ENCODE measurements at regions not wholly inside any gene's neighbourhood (a gene's known extent, or its start where the extent isn't known, plus 50 kb on each side); places are given as distances from the start of the nearest gene placed in this dataset.

GRCh38 chr10:10437886-10438285, 579.8 kb upstream of the CELF2 start:
- Histone ChIP-seq H3K27me3 (no peaks in the 10 kb centered on the region), H2AFZ (replicated peaks) (no peak overlapping the region), H4K20me1 (ENCODE audit: low read depth) (no peaks in the 10 kb centered on the region), H3K36me3 (no peaks in the 10 kb centered on the region), H3K9me3 (ENCODE audit: low read depth) (peaks cover 7% of the 10 kb centered on the region), H3K79me2 (ENCODE audit: low read depth) (no peaks in the 10 kb centered on the region), H3K9ac (no peak overlapping the region), H3K27ac (no peak overlapping the region), H3K4me3 (no peak overlapping the region), H3F3A (ENCODE audit: low read depth) (no peaks in the 10 kb centered on the region), H3K4me2 (no peak overlapping the region), H3K4me1 (peaks cover 7% of the 10 kb centered on the region)
- Mint-ChIP-seq H3K4me3 (no peak overlapping the region), H3K27me3 (ENCODE audit: insufficient read depth, low read depth) (peaks cover 6% of the 10 kb centered on the region), H3K9me3 (no peaks in the 10 kb centered on the region), H3K4me1 (no peaks in the 10 kb centered on the region), H3K36me3 (no peaks in the 10 kb centered on the region), H3K27ac (no peak overlapping the region)
- no peak for DNase-seq (ENCODE audit: low spot score)
- no peak for TF ChIP-seq CTCF (IDR thresholded peaks at IDR 0.05)
- no peak for TF ChIP-seq EZH2 (IDR thresholded peaks at IDR 0.05)
- TF ChIP-seq EZH2phosphoT487 (IDR thresholded peaks at IDR 0.05): no peak

DNA sequence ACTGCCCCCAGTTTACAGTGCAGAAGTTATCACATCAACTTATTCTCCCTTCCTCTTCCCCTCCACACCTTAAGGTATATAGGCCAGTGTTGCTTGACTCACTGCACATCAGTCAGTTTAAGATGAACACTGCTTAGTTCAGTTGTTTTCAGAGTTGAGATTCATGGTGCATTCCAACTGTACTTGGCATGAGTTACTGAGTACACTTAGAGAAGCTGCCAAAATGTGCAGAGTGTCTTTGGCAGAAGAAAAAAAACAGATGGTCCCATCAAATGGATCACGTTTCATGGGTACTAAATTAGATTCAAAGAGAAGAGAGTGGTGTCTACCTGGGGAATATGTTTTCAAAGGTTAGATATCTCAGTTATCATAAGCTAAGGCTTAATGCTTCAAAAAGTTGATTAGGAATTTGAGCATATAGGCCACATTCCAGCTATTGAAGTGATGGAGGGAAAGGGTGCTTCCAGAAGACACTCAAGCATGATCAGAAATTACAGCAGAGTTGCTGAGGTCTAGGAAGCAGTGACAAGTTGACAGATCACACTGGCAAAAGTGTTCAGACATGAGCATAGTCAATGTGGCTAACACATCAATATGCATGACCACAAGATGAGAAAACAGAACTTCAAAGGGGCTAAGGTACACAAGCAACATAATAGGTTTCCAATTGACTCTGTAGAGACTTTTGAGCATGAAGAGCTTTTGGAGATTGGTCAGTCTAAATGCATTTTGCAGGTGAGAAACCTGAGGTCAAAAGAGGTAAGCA, 579.2 kb upstream of the CELF2 start:
- no peak overlapping the region for H3K9ac ChIP-seq
- no peak overlapping the region for H3K27ac Mint-ChIP-seq
- H3F3A ChIP-seq (ENCODE audit: low read depth): no peaks in the 10 kb centered on the region
- H3K27me3 Mint-ChIP-seq (ENCODE audit: insufficient read depth, low read depth): peaks cover 6% of the 10 kb centered on the region
- TF ChIP-seq EZH2phosphoT487 (IDR thresholded peaks at IDR 0.05): no peak
- H3K4me2 ChIP-seq: no peak overlapping the region
- DNase-seq (ENCODE audit: low spot score): no peak
- peaks cover 7% of the 10 kb centered on the region for H3K9me3 ChIP-seq (ENCODE audit: low read depth)
- peaks cover 7% of the 10 kb centered on the region for H3K4me1 ChIP-seq
- H3K4me1 Mint-ChIP-seq: no peaks in the 10 kb centered on the region
- H3K4me3 ChIP-seq: no peak overlapping the region
- no peaks in the 10 kb centered on the region for H3K36me3 ChIP-seq
- no peak overlapping the region for H2AFZ ChIP-seq (replicated peaks)
- no peaks in the 10 kb centered on the region for H3K27me3 ChIP-seq
- no peaks in the 10 kb centered on the region for H3K9me3 Mint-ChIP-seq
- H3K79me2 ChIP-seq (ENCODE audit: low read depth): no peaks in the 10 kb centered on the region
- no peak overlapping the region for H3K27ac ChIP-seq
- no peaks in the 10 kb centered on the region for H3K36me3 Mint-ChIP-seq
- no peak overlapping the region for H3K4me3 Mint-ChIP-seq
- H4K20me1 ChIP-seq (ENCODE audit: low read depth): no peaks in the 10 kb centered on the region

DNA sequence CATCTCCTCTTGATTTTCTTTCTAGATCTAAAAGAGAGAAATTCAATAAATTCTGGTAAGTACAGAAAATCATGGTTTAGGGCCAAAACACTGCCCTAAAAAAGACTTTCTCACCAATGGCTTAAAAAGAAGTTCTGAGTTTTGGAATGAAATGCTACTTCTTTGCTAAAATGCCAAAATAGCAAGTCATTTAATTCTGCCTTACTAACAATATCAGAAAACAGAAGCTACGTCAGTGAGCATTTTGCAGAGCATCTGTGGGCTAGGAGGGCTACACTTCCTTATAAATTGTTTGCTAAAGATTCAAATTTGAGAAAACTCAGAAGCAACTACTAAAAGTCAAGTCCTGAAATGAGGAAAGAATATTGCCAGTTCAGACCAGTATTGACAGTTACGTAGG, 560.8 kb upstream of the CELF2 start:
- TF ChIP-seq EZH2 (IDR thresholded peaks at IDR 0.05): no peak
- no peak for TF ChIP-seq CTCF (IDR thresholded peaks at IDR 0.05)
- Histone ChIP-seq H3K27ac (no peak overlapping the region), H3K4me2 (no peak overlapping the region), H3K36me3 (no peaks in the 10 kb centered on the region), H3K79me2 (ENCODE audit: low read depth) (no peaks in the 10 kb centered on the region), H3F3A (ENCODE audit: low read depth) (no peaks in the 10 kb centered on the region), H4K20me1 (ENCODE audit: low read depth) (no peaks in the 10 kb centered on the region), H3K9ac (no peak overlapping the region), H3K4me1 (peaks cover 2% of the 10 kb centered on the region), H3K27me3 (no peaks in the 10 kb centered on the region), H3K9me3 (ENCODE audit: low read depth) (no peaks in the 10 kb centered on the region), H2AFZ (replicated peaks) (no peak overlapping the region), H3K4me3 (no peak overlapping the region)
- DNase-seq (ENCODE audit: low spot score): no peak
- Mint-ChIP-seq H3K27me3 (ENCODE audit: insufficient read depth, low read depth) (peaks cover 4% of the 10 kb centered on the region), H3K4me1 (peaks cover 4% of the 10 kb centered on the region), H3K9me3 (no peaks in the 10 kb centered on the region), H3K27ac (no peak overlapping the region), H3K36me3 (no peaks in the 10 kb centered on the region), H3K4me3 (no peak overlapping the region)

DNA sequence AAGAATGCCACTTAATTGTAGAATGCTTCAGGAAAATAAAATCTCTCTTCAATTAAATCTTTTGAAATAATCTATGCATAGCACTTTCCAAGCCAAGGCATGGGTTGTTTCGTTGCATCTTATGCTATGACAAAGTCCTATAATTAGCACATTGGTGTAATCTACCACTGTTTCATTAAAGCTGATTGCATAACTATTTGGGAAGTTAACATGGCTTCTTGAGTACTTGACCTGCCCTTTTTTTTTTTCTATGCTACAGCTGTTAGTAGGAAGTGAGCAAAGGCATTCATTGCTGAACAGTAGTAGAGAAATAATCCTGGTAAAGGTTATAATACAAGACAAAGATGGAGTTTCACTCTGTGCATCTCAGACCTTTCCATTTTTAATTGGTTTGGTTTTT, 557.2 kb upstream of the CELF2 start:
- Histone ChIP-seq H3K36me3 (no peaks in the 10 kb centered on the region), H4K20me1 (ENCODE audit: low read depth) (no peaks in the 10 kb centered on the region), H3K4me3 (no peak overlapping the region), H3K27me3 (no peaks in the 10 kb centered on the region), H3K27ac (no peak overlapping the region), H2AFZ (replicated peaks) (no peak overlapping the region), H3F3A (ENCODE audit: low read depth) (peaks cover 4% of the 10 kb centered on the region), H3K9ac (no peak overlapping the region), H3K4me1 (peaks cover 15% of the 10 kb centered on the region), H3K79me2 (ENCODE audit: low read depth) (no peaks in the 10 kb centered on the region), H3K4me2 (no peak overlapping the region), H3K9me3 (ENCODE audit: low read depth) (no peaks in the 10 kb centered on the region)
- H3K27ac Mint-ChIP-seq: no peak overlapping the region
- no peaks in the 10 kb centered on the region for H3K36me3 Mint-ChIP-seq
- H3K4me1 Mint-ChIP-seq: peaks cover 16% of the 10 kb centered on the region
- H3K9me3 Mint-ChIP-seq: no peaks in the 10 kb centered on the region
- no peak overlapping the region for H3K4me3 Mint-ChIP-seq
- DNase-seq (ENCODE audit: low spot score): no peak
- TF ChIP-seq EZH2 (IDR thresholded peaks at IDR 0.05): no peak
- TF ChIP-seq CTCF (IDR thresholded peaks at IDR 0.05): no peak
- no peak for TF ChIP-seq EZH2phosphoT487 (IDR thresholded peaks at IDR 0.05)
- peaks cover 4% of the 10 kb centered on the region for H3K27me3 Mint-ChIP-seq (ENCODE audit: insufficient read depth, low read depth)

All from neural progenitor cell (in vitro differentiated cells).